ENCODE measurements at regions not wholly inside any gene's neighbourhood (a gene's known extent, or its start where the extent isn't known, plus 50 kb on each side); places are given as distances from the start of the nearest gene placed in this dataset.
A peak's percentile ranks its signal among the peaks of the same experiment; 100 is the strongest.
"Not testable (repeated sequence)": the region's sequence is repeated elsewhere in the genome, so short reads cannot be mapped to it uniquely, and the experiment has no call there.

- no peak for DNase-seq (ENCODE audit: low spot score)
- peaks cover 4% of the 10 kb centered on the region for H3K9me3 Mint-ChIP-seq
- H3K27me3 Mint-ChIP-seq: peaks cover 0 to 8% of the 10 kb centered on the region in 2 donors
- H3K4me3 Mint-ChIP-seq: no peak overlapping the region
- ATAC-seq: no peak
- H3K36me3 Mint-ChIP-seq: peaks cover 3% of the 10 kb centered on the region
- H3K4me1 Mint-ChIP-seq (ENCODE audit: low read depth in 2 of 2): no peaks in the 10 kb centered on the region
- no peak overlapping the region for H3K27ac Mint-ChIP-seq
These were observed 405.2 kb downstream of the ARL4A start for GRCh38 chr7:13092708-13093005.

GRCh38 chr7:13093160-13093559 is 405.7 kb downstream of the ARL4A start:
- Mint-ChIP-seq H3K27ac (no peak overlapping the region), H3K36me3 (no peaks in the 10 kb centered on the region), H3K27me3 (peaks cover 0 to 8% of the 10 kb centered on the region in 2 donors), H3K9me3 (peaks cover 4% of the 10 kb centered on the region), H3K4me1 (ENCODE audit: low read depth in 2 of 2) (no peaks in the 10 kb centered on the region), H3K4me3 (no peak overlapping the region)
- ATAC-seq (no peak), DNase-seq (ENCODE audit: low spot score) (no peak)

GRCh38 chr7:13097499-13097898 is 410.1 kb downstream of the ARL4A start:
- ATAC-seq (no peak), DNase-seq (ENCODE audit: low spot score) (no peak)
- Mint-ChIP-seq H3K27ac (no peak overlapping the region), H3K36me3 (no peaks in the 10 kb centered on the region), H3K4me3 (no peak overlapping the region), H3K9me3 (no peaks in the 10 kb centered on the region), H3K27me3 (peaks cover 0 to 1% of the 10 kb centered on the region in 2 donors), H3K4me1 (ENCODE audit: low read depth in 2 of 2) (no peaks in the 10 kb centered on the region)

- Mint-ChIP-seq H3K4me3 (no peak overlapping the region), H3K27ac (no peak overlapping the region), H3K36me3 (no peaks in the 10 kb centered on the region), H3K27me3 (no peaks in the 10 kb centered on the region), H3K9me3 (no peaks in the 10 kb centered on the region), H3K4me1 (ENCODE audit: low read depth in 2 of 2) (no peaks in the 10 kb centered on the region)
- no peak for ATAC-seq
- no peak for DNase-seq (ENCODE audit: low spot score)
These were observed 410.7 kb downstream of the ARL4A start for GRCh38 chr7:13098161-13098560.

- Mint-ChIP-seq H3K9me3 (no peaks in the 10 kb centered on the region), H3K27me3 (no peaks in the 10 kb centered on the region), H3K27ac (no peak overlapping the region), H3K4me3 (no peak overlapping the region), H3K36me3 (no peaks in the 10 kb centered on the region), H3K4me1 (ENCODE audit: low read depth in 2 of 2) (no peaks in the 10 kb centered on the region)
- no peak for DNase-seq (ENCODE audit: low spot score)
- peak; percentile 15 to 73 for ATAC-seq
These were observed 411.8 kb downstream of the ARL4A start for GRCh38 chr7:13099154-13099795.

- no peak overlapping the region for H3K4me3 Mint-ChIP-seq
- ATAC-seq (no peak), DNase-seq (ENCODE audit: low spot score) (no peak)
- H3K9me3 Mint-ChIP-seq: no peaks in the 10 kb centered on the region
- no peak overlapping the region for H3K27ac Mint-ChIP-seq
- H3K4me1 Mint-ChIP-seq (ENCODE audit: low read depth in 2 of 2): no peaks in the 10 kb centered on the region
- no peaks in the 10 kb centered on the region for H3K27me3 Mint-ChIP-seq
- H3K36me3 Mint-ChIP-seq: no peaks in the 10 kb centered on the region
These were observed 416.7 kb downstream of the ARL4A start for GRCh38 chr7:13104128-13104527.

GRCh38 chr7:13105209-13105608 is 417.8 kb downstream of the ARL4A start:
- DNase-seq (ENCODE audit: low spot score) (no peak), ATAC-seq (no peak)
- Mint-ChIP-seq H3K27ac (no peak overlapping the region), H3K4me3 (no peak overlapping the region), H3K9me3 (no peaks in the 10 kb centered on the region), H3K27me3 (no peaks in the 10 kb centered on the region), H3K4me1 (ENCODE audit: low read depth in 2 of 2) (no peaks in the 10 kb centered on the region), H3K36me3 (no peaks in the 10 kb centered on the region)

- H3K4me3 Mint-ChIP-seq: no peak overlapping the region
- H3K4me1 Mint-ChIP-seq (ENCODE audit: low read depth in 2 of 2): no peaks in the 10 kb centered on the region
- no peaks in the 10 kb centered on the region for H3K9me3 Mint-ChIP-seq
- no peaks in the 10 kb centered on the region for H3K36me3 Mint-ChIP-seq
- ATAC-seq: no peak
- H3K27ac Mint-ChIP-seq: no peak overlapping the region
- no peak for DNase-seq (ENCODE audit: low spot score)
- no peaks in the 10 kb centered on the region for H3K27me3 Mint-ChIP-seq
These were observed 419.1 kb downstream of the ARL4A start for GRCh38 chr7:13106513-13106912.

- no peaks in the 10 kb centered on the region for H3K4me1 Mint-ChIP-seq (ENCODE audit: low read depth in 2 of 2)
- ATAC-seq (no peak), DNase-seq (ENCODE audit: low spot score) (no peak)
- no peaks in the 10 kb centered on the region for H3K9me3 Mint-ChIP-seq
- no peak overlapping the region for H3K4me3 Mint-ChIP-seq
- H3K27ac Mint-ChIP-seq: no peak overlapping the region
- no peaks in the 10 kb centered on the region for H3K36me3 Mint-ChIP-seq
- H3K27me3 Mint-ChIP-seq: no peaks in the 10 kb centered on the region
These were observed 419.9 kb downstream of the ARL4A start for GRCh38 chr7:13107291-13107690.

- Mint-ChIP-seq H3K36me3 (no peaks in the 10 kb centered on the region), H3K4me3 (no peak overlapping the region), H3K4me1 (ENCODE audit: low read depth in 2 of 2) (no peaks in the 10 kb centered on the region), H3K9me3 (no peaks in the 10 kb centered on the region), H3K27me3 (no peaks in the 10 kb centered on the region), H3K27ac (no peak overlapping the region)
- no peak for DNase-seq (ENCODE audit: low spot score)
- no peak for ATAC-seq
These were observed 420.6 kb downstream of the ARL4A start for GRCh38 chr7:13108061-13108460.

GRCh38 chr7:13109201-13109600 is 421.8 kb downstream of the ARL4A start:
- DNase-seq (ENCODE audit: low spot score) (no peak), ATAC-seq (no peak)
- no peak overlapping the region for H3K27ac Mint-ChIP-seq
- no peaks in the 10 kb centered on the region for H3K36me3 Mint-ChIP-seq
- no peaks in the 10 kb centered on the region for H3K4me1 Mint-ChIP-seq (ENCODE audit: low read depth in 2 of 2)
- H3K4me3 Mint-ChIP-seq: no peak overlapping the region
- H3K27me3 Mint-ChIP-seq: no peaks in the 10 kb centered on the region
- H3K9me3 Mint-ChIP-seq: no peaks in the 10 kb centered on the region

- Mint-ChIP-seq H3K36me3 (no peaks in the 10 kb centered on the region), H3K9me3 (no peaks in the 10 kb centered on the region), H3K4me1 (ENCODE audit: low read depth in 2 of 2) (no peaks in the 10 kb centered on the region), H3K27ac (no peak overlapping the region), H3K27me3 (peaks cover 0 to 6% of the 10 kb centered on the region in 2 donors), H3K4me3 (no peak overlapping the region)
- no peak for DNase-seq (ENCODE audit: low spot score)
- ATAC-seq: peak in 1 of 2 donors; percentile 36
These were observed 422.7 kb downstream of the ARL4A start for GRCh38 chr7:13110107-13110506.

GRCh38 chr7:13111230-13111629 is 423.8 kb downstream of the ARL4A start:
- Mint-ChIP-seq H3K36me3 (no peaks in the 10 kb centered on the region), H3K9me3 (no peaks in the 10 kb centered on the region), H3K4me1 (ENCODE audit: low read depth in 2 of 2) (no peaks in the 10 kb centered on the region), H3K27me3 (peaks cover 0 to 7% of the 10 kb centered on the region in 2 donors), H3K4me3 (no peak overlapping the region), H3K27ac (no peak overlapping the region)
- ATAC-seq (no peak), DNase-seq (ENCODE audit: low spot score) (no peak)

- H3K9me3 Mint-ChIP-seq; H3K27ac Mint-ChIP-seq; H3K4me1 Mint-ChIP-seq (ENCODE audit: low read depth in 2 of 2); H3K4me3 Mint-ChIP-seq; H3K36me3 Mint-ChIP-seq; ATAC-seq; DNase-seq (ENCODE audit: low spot score); H3K27me3 Mint-ChIP-seq: not testable (repeated sequence)
These were observed 426.8 kb downstream of the ARL4A start for GRCh38 chr7:13114240-13114639.

- ATAC-seq (no peak), DNase-seq (ENCODE audit: low spot score) (no peak)
- Mint-ChIP-seq H3K27me3 (peaks cover 0 to 7% of the 10 kb centered on the region in 2 donors), H3K36me3 (no peaks in the 10 kb centered on the region), H3K4me3 (no peak overlapping the region), H3K9me3 (no peaks in the 10 kb centered on the region), H3K27ac (no peak overlapping the region), H3K4me1 (ENCODE audit: low read depth in 2 of 2) (no peaks in the 10 kb centered on the region)
These were observed 427.8 kb downstream of the ARL4A start for GRCh38 chr7:13115157-13115772.

All from natural killer cell treated with Interleukin-12 subunit alpha and Interleukin-12 subunit beta and Interleukin-15 and Interleukin-18, amount 100 ng/mL, for 72 hours (primary cell).